HG02798 (cell line): ENCODE measurements at regions not wholly inside any gene's neighbourhood (a gene's known extent, or its start where the extent isn't known, plus 50 kb on each side); places are given as distances from the start of the nearest gene placed in this dataset.
"Not testable (repeated sequence)": the region's sequence is repeated elsewhere in the genome, so short reads cannot be mapped to it uniquely, and the experiment has no call there.

Experiments
- ATAC-seq: cut with Tn5 transposase; IDR thresholded peaks from one replicate; pipeline ENCODE4 v1.9.1; 2021; ENCODE audit warnings: mild to moderate bottlenecking; ENCODE audit not compliant: unreplicated experiment, poor library complexity

GRCh38 chr10:111545861-111546605, 469.2 kb downstream of the ADRA2A start:
- no peak for ATAC-seq

- ATAC-seq: no peak
These were observed 471.4 kb downstream of the ADRA2A start for GRCh38 chr10:111548084-111548726.

DNA sequence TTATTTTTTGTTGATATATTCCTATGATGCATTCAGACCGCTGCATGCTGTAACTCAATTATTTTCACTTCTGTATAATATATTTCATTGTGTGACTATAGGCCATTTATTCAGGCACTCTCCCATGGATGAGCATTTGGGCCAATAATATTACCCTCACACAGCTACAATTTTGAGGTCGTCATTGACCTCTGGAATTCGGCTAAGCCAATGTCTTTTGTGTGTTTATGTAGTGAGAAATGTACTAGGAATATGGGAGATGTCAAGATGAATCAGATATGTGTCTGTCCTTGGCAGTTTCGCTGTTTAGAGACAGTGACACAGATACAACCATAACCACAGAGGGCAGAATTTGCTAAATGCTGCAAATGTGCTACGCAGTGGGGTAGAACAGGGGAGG, 474.2 kb downstream of the ADRA2A start:
- ATAC-seq: no peak

- no peak for ATAC-seq
These were observed 479.8 kb downstream of the ADRA2A start for GRCh38 chr10:111556666-111557065.

DNA sequence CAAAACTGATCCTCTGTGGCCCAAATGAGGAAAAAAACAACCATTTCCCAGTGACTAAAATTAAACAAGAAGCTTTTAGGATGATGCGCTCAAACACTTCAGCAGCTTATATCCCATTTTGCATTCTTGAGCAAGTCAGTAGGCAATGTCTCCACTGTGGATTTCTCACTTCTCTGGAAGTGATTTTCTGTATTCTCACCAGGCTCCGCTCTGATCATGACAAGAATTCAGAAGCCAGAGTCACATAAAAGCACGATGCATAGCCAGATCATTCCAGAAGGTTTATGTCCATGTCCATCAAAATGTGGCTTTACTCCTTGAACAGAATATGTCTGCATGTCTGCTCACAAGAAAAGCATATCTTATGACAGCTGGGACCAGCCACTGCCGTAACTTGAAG, 481.4 kb downstream of the ADRA2A start:
- no peak for ATAC-seq

- no peak for ATAC-seq
These were observed 483.2 kb downstream of the ADRA2A start for GRCh38 chr10:111560027-111560426.

GRCh38 chr10:111561124-111561523, 484.3 kb downstream of the ADRA2A start:
- ATAC-seq: no peak

- no peak for ATAC-seq
These were observed 488.7 kb downstream of the ADRA2A start for GRCh38 chr10:111565542-111565941.

GRCh38 chr10:111578076-111578475, 501.2 kb downstream of the ADRA2A start:
- ATAC-seq: no peak

GRCh38 chr10:111579473-111579872, 502.6 kb downstream of the ADRA2A start:
- no peak for ATAC-seq

- ATAC-seq: no peak
These were observed 513.9 kb downstream of the ADRA2A start for GRCh38 chr10:111590703-111591102.

GRCh38 chr10:111593578-111593977, 516.7 kb downstream of the ADRA2A start:
- ATAC-seq: no peak

DNA sequence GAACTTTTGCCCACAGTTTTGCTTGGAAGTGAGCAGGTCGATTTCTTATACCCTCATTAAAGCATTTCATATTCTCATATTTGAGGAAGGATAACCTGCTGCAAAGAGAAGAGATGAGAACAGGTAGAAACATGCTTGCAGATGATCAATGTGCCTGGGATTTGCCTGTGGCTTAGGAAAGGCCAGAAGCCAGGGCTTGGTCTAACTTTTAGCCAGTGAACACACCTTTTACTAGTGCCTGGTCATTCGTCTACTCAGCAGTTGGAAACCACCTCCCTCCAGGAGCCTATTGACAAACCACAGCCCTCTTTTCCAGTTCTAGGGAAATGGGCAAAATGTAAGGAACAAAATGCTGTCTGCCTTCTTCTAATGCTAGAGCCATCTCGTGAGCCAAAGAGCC, 518.3 kb downstream of the ADRA2A start:
- no peak for ATAC-seq

DNA sequence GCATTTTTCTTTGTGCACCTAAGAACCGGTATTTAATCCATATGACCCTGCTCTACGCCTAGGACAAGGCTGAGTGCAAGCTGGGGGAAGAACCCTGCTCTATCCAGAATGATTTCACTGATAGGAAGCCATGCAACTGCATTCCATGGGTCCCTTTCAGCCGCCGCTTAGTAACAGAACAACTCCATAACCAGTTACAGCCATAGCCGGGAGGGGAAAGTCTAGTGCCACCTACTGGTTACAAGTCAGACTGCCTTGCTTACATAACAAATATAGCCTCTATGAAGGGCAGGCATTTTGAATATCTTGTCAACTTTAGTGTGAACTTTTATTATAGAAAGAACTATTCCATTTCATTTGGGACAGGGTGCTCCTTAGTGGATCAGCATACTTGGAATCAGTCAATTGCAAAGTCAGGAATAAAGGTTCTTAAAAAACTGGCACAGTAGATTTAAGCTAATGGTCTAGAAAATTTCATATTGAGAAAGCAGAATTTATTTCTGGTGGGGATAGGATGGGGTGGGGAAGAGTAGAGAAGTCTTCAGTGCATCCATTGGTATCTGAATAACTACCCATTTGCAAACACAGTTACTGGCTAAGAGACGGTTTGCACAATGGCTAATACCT, 521.7 kb downstream of the ADRA2A start:
- ATAC-seq: peak; percentile 93

- ATAC-seq: no peak
These were observed 523.1 kb downstream of the ADRA2A start for GRCh38 chr10:111599943-111600342.

- ATAC-seq: no peak
These were observed 523.9 kb downstream of the ADRA2A start for GRCh38 chr10:111600772-111601171.

DNA sequence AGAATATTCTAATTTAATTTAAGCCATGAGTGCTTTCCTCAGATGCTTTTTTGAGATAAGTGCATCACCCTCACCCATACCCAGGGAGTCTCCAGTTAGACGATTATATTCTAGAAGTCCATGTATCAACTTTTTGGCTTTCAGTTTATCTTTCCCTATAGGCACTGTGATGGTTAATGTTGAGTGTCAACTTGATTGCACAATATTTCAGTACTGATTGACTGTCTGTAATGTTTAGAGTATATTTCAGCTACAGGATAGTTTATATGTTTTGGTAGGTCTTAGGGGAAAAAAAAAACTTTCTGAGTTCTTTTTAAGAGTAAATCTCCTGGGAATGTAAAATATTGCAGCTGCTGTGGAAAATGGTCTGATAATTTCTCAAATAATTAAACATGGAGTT, 535.4 kb downstream of the ADRA2A start:
- no peak for ATAC-seq

- ATAC-seq: no peak
These were observed 549.4 kb downstream of the GPAM start for GRCh38 chr10:111634191-111634590.

GRCh38 chr10:111646021-111646420, 537.5 kb downstream of the GPAM start:
- ATAC-seq: no peak

DNA sequence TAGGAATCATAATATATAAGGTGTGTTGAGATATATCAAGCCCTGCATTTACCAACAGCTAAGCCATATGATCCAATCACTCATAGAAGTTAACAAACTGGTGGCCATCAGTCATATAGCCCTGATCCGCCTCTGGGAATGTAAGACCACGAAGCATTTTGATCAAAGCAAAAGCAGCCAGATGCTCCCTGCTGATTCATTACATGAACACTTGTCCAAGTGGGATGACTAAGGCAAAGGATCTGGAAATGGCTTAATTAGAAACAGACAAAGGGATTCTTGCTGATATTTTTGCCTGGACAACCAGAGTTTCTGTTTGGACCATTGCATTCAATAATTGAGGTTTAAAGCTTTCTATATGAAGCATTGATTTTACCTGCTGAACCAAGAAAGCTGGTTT, 535.5 kb downstream of the GPAM start:
- ATAC-seq: no peak

DNA sequence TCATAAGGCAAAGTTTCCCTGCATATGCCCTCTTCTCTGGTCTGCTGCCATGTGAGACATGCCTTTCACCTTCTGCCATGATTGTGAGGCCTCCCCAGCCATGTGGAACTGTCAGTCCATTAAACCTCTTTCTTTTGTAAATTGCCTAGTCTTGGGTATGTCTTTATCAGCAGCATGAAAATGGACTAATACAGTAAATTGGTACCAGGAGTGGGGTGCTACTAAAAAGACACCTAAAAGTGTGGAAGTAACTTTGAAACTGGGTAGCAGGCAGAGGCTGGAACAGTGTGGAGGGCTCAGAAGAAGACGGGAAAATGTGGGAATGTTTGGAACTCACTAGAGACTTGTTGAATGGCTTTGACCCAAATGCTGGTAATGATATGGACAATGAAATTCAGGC, 534.5 kb downstream of the GPAM start:
- not testable (repeated sequence) for ATAC-seq

DNA sequence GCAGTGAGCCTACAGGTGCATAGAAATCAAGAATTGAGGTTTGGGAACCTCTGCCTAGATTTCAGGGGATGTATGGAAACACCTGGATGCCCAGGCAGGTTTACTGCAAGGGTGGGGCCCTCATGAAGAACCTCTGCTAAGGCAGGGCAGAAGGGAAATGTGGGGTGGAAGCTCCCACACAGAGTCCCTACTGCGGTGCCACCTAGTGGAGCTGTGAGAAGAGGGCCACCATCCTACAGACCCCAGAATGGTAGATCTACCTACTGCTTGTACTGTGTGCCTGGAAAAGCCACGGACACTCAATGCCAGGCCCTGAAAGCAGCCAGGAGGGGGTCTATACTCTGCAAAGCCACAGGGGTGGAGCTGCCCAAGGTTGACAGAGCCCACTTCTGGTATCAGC, 533.5 kb downstream of the GPAM start:
- no peak for ATAC-seq
